ENCODE measurements at regions not wholly inside any gene's neighbourhood (a gene's known extent, or its start where the extent isn't known, plus 50 kb on each side); places are given as distances from the start of the nearest gene placed in this dataset.

DNA sequence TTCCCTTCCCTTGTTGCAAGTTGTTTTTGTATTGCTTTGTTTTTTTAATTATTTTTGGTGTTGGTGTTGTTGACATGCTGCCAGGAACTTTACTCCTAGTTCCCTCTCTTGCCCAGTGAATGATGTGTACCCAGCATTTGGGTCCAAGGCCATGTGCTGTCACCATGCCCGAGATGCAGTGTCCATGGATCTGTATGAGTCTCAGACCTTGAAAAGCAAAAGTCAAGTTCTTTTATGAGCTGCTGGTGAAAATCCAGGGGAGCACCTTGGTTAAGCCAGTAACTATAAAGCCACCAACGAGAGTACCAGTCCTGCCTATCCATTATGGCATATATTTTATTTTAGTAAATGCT lies 236.4 kb downstream of the BCL11A start:
- FAIRE-seq (no peak), ATAC-seq (no peak), DNase-seq (ENCODE audit: low read depth in 1 of 2, low spot score in 1 of 2) (no peak)
- ChIA-PET POLR2A (no interaction called here), CTCF (no interaction called here)
- TF ChIP-seq NPAS2 (CRISPR knock-in tag; IDR thresholded peaks at IDR 0.05; ENCODE audit: borderline replicate concordance): no peak
- no peak for TF ChIP-seq CEBPB (IDR thresholded peaks at IDR 0.05)
- no peak for TF ChIP-seq KDM1A (IDR thresholded peaks at IDR 0.05; ENCODE audit: low read depth)
- TF ChIP-seq ZNF302 (CRISPR knock-in tag; IDR thresholded peaks at IDR 0.05): no peak
- TF ChIP-seq FOSL2 (IDR thresholded peaks at IDR 0.05): no peak
- TF ChIP-seq FOSL2 (CRISPR knock-in tag; IDR thresholded peaks at IDR 0.05): no peak
- TF ChIP-seq SREBF2 (IDR thresholded peaks at IDR 0.05): no peak
- TF ChIP-seq CBX2 (IDR thresholded peaks at IDR 0.05; ENCODE audit: borderline replicate concordance, low read depth): no peak
- TF ChIP-seq GATA3 (IDR thresholded peaks at IDR 0.05; ENCODE audit: borderline replicate concordance): no peak
- TF ChIP-seq RFX5 (IDR thresholded peaks at IDR 0.05): no peak
- H3K4me3 ChIP-seq: no peak overlapping the region
- no peaks in the 10 kb centered on the region for H3K9me3 ChIP-seq
- 5% methylated on average over 2 of the region's 2 CpGs for WGBS (ENCODE audit: missing lambda C conversion rate)
- H3K4me2 ChIP-seq: no peak overlapping the region
- no peaks in the 10 kb centered on the region for H3K4me1 ChIP-seq
- no peak overlapping the region for H3K27ac ChIP-seq

GRCh38 chr2:60316381-60317033 lies 236.9 kb downstream of the BCL11A start:
- Histone ChIP-seq H3K4me2 (no peak overlapping the region), H3K4me3 (no peak overlapping the region), H3K9me3 (no peaks in the 10 kb centered on the region), H3K4me1 (no peaks in the 10 kb centered on the region), H3K27ac (no peak overlapping the region)
- ATAC-seq (no peak), DNase-seq (ENCODE audit: low read depth in 1 of 2, low spot score in 1 of 2) (no peak), FAIRE-seq (no peak)
- ChIA-PET POLR2A (no interaction called here), CTCF (no interaction called here)
- no peak for TF ChIP-seq BCL3 (IDR thresholded peaks at IDR 0.05)
- TF ChIP-seq POLR2AphosphoS2 (conservative IDR thresholded peaks at IDR 0.05; ENCODE audit: low read length): no peak
- TF ChIP-seq MAZ (IDR thresholded peaks at IDR 0.05; ENCODE audit: borderline replicate concordance, low read depth, low read length): no peak
- no peak for TF ChIP-seq RFX5 (IDR thresholded peaks at IDR 0.05)
- TF ChIP-seq EHF (CRISPR knock-in tag; IDR thresholded peaks at IDR 0.05): no peak
- no peak for TF ChIP-seq HOXB13 (CRISPR knock-in tag; IDR thresholded peaks at IDR 0.05; ENCODE audit: low read depth)
- no peak for TF ChIP-seq NPAS2 (CRISPR knock-in tag; IDR thresholded peaks at IDR 0.05; ENCODE audit: borderline replicate concordance)
- no peak for TF ChIP-seq KDM5A (IDR thresholded peaks at IDR 0.05)
- TF ChIP-seq EP300 (IDR thresholded peaks at IDR 0.05): no peak
- TF ChIP-seq, protein P1, sequence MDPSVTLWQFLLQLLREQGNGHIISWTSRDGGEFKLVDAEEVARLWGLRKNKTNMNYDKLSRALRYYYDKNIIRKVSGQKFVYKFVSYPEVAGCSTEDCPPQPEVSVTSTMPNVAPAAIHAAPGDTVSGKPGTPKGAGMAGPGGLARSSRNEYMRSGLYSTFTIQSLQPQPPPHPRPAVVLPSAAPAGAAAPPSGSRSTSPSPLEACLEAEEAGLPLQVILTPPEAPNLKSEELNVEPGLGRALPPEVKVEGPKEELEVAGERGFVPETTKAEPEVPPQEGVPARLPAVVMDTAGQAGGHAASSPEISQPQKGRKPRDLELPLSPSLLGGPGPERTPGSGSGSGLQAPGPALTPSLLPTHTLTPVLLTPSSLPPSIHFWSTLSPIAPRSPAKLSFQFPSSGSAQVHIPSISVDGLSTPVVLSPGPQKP (IDR thresholded peaks at IDR 0.05; ENCODE audit: low read depth, low read length): no peak
- TF ChIP-seq JUNB (IDR thresholded peaks at IDR 0.05): no peak
- no peak for TF ChIP-seq TFCP2L1 (CRISPR knock-in tag; IDR thresholded peaks at IDR 0.05)
- TF ChIP-seq HOXA7 (CRISPR knock-in tag; IDR thresholded peaks at IDR 0.05): no peak
- no peak for TF ChIP-seq CBX8 (IDR thresholded peaks at IDR 0.05)
- TF ChIP-seq ZSCAN20 (CRISPR knock-in tag; IDR thresholded peaks at IDR 0.05): no peak
- 4% methylated on average over 6 of the region's 7 CpGs for WGBS (ENCODE audit: missing lambda C conversion rate)

GRCh38 chr2:60313470-60314172 lies 239.8 kb downstream of the BCL11A start:
- H3K27ac ChIP-seq: no peak overlapping the region
- ChIA-PET CTCF (no interaction called here), POLR2A (no interaction called here)
- H3K4me2 ChIP-seq: no peak overlapping the region
- TF ChIP-seq ESRRA (IDR thresholded peaks at IDR 0.05; ENCODE audit: borderline replicate concordance, low read length) (no peak), BCL3 (IDR thresholded peaks at IDR 0.05) (no peak), KDM1A (IDR thresholded peaks at IDR 0.05; ENCODE audit: low read depth) (no peak), HOXB5 (CRISPR knock-in tag; IDR thresholded peaks at IDR 0.05) (no peak), ZSCAN20 (CRISPR knock-in tag; IDR thresholded peaks at IDR 0.05) (no peak), MYC (IDR thresholded peaks at IDR 0.05; ENCODE audit: borderline replicate concordance, low read length) (no peak), SMC3 (IDR thresholded peaks at IDR 0.05) (no peak), NR3C1 (IDR thresholded peaks at IDR 0.05) (no peak), HDAC2 (IDR thresholded peaks at IDR 0.05) (no peak)
- H3K9me3 ChIP-seq: no peaks in the 10 kb centered on the region
- no peak overlapping the region for H3K4me3 ChIP-seq
- no peaks in the 10 kb centered on the region for H3K4me1 ChIP-seq
- DNase-seq (ENCODE audit: low read depth in 1 of 2, low spot score in 1 of 2) (no peak), FAIRE-seq (no peak), ATAC-seq (no peak)
- 1% methylated on average over 3 of the region's 3 CpGs for WGBS (ENCODE audit: missing lambda C conversion rate)

Data from A549 (cell line).